DMS 273 (cell line): ENCODE measurements at regions not wholly inside any gene's neighbourhood (a gene's known extent, or its start where the extent isn't known, plus 50 kb on each side); places are given as distances from the start of the nearest gene placed in this dataset.
A peak's percentile ranks its signal among the peaks of the same experiment; 100 is the strongest.
"Not testable (repeated sequence)": the region's sequence is repeated elsewhere in the genome, so short reads cannot be mapped to it uniquely, and the experiment has no call there.

Source experiments
- DNase-seq: peaks from one replicate; lab custom pipeline; 2025; ENCODE audit not compliant: unreplicated experiment; lab: John Stamatoyannopoulos, UW

DNA sequence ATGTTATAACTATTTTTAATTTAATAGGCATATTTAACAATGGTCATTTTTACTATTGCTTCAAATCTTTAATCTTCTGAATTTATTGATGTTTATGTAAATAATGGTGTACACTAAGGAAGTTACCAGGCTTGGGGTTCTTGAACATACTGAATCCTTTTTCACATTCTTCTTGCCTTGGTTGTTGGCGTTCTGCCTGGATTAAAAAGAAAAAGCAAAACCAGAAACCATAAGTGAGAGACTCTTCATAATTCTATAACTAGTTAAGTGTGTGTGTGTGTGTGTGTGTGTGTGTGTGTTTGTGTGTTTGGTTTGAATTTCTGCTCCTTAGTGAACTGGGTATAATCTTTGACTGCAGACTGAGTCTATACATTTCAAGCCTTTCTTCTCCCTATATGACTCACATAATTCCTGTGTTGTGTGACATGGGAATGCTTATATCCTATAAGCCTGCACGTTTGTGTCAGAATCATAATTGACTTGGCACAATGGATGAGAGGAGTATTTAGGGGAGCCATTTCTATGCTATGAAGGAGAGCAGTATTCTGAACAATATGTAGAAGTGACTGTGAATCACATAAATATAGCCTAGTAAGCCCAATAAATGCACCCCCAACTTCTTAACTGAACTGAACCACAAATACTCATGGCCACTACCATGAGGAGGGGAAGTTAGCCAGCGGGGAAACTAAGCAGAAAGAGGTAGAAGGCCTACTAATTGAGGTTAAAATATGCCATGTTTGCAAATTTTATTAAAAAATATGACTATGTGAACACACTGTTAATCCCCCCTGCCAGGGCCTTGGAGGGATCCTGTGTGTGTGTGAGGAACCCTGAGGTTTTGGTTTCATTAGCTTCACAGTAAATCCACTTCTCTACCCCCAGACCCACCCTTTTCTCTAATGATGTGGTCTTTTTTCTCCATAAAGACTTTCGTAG, 425.5 kb downstream of the BCKDHB start:
- no peak for DNase-seq

DNA sequence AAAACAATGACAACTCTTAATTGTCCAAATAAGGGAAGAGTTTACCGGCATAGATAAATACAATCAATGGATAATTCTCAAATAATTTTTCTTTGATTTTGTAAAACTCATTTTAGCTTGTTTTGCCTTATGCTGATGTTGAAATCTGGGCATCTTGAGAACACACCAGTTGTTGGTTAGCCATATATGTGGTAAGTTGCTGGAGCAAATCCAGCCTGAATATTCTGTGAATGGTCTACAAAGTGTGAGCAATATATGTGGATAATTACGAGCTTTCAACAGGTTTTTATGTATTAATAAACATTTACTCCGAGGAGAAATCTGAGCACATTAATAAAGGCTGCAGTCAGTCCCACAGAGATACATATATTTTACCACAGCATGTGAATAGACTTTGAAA, 423.6 kb downstream of the BCKDHB start:
- no peak for DNase-seq

DNA sequence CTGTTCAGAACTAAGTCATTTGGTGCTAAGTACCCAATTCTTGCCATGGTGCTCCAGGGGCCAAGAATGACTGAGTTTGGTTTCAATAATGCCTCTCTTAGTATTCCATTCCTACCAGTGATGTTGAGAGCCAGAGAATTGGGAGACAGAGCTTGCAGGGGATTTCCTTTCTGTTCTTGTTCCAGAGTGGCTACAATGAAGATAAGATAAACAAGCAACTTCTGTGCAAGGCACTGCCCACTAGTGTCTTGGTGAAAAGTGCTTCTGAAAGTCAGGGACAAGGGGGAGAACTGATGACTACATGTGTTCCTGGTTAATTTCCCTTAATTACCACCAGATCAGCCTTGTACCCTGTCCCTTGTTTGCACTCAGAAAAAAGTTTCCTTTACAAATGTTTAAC, 421.6 kb downstream of the BCKDHB start:
- DNase-seq, result peak; percentile 11

DNA sequence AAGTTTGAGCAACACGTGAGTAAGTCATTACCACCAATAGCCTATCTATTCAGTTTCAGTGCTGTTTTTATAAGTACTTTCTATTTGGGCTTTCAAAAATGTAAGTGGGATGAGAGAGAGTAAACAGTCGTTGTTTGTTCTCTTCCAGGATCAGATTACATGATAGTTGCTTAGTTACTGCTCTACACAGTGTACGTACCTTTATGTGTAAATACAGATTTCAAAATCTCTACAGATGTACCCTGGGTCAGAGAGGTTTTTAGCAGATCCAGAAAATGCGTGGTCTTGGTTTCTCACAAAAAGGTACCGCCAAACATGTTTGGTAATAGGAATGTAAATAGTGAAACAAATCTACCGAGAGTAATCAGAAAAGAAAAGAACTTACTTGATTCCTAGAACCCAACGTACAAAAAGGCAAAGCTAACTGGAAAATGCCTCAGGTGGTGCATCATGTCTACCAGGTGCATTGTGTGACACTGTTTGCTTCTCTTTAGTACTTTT, 421.1 kb downstream of the BCKDHB start:
- peak; percentile 43 for DNase-seq

DNA sequence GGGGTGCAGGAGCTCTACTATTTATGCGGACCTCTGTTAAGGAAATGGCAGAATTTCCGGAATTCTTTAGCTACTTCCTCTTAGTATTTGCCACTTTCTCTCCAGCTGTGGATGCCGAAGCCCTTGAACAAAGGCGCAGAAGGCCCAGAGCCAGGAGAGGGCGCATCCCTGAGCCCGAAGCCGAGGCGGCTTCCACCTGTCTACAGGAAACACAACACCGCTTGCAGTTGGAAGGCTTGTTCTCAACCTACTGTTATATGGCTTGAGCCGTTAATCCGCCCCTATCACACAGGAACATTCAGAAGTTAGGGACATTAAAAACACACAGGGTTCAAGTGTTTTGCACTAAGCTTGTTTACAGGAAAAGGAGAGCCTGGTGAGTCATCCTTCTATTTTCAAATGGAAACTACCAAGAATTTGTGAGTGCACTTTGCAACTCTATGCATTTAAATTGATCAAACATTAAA, 417.1 kb downstream of the BCKDHB start:
- DNase-seq, result peak; percentile 83

DNA sequence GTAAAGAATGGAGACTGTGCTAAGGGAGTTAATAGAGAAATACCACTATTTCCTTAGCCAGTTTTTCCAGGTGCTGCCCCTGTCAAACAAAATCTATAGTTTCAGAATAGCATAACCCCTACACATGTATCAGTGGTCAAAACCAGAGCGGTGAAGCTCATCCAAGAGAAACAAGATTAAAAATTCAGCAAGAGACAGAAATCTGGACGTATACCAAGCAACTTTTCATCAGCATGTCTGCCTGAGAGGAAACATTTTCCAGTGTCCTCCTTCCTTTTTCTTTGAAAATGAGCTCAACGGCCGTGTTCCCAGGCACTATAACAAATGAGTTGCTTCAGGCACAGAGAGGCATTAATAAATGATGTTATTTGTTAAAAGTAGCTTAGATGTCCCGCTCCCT, 416.5 kb downstream of the BCKDHB start:
- no peak for DNase-seq

DNA sequence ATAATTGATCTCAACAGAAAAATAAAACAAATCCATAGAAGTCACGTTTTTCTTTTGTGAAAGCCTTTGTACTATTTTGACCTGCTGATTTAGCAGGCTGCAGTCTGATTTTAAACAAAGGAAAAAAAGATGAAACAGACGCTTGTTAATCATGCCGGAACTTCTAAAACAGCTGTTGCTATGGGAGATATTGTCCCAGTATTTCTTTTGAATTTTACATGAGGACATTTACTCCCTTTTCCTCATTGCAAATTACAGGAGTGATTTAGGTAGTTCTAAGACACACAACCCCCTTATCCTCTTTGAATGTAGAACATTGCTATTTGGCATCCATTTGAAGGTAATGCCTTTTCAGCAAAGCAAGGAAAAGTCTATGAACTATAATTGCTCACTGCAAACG, 416.1 kb downstream of the BCKDHB start:
- peak; percentile 29 for DNase-seq

DNA sequence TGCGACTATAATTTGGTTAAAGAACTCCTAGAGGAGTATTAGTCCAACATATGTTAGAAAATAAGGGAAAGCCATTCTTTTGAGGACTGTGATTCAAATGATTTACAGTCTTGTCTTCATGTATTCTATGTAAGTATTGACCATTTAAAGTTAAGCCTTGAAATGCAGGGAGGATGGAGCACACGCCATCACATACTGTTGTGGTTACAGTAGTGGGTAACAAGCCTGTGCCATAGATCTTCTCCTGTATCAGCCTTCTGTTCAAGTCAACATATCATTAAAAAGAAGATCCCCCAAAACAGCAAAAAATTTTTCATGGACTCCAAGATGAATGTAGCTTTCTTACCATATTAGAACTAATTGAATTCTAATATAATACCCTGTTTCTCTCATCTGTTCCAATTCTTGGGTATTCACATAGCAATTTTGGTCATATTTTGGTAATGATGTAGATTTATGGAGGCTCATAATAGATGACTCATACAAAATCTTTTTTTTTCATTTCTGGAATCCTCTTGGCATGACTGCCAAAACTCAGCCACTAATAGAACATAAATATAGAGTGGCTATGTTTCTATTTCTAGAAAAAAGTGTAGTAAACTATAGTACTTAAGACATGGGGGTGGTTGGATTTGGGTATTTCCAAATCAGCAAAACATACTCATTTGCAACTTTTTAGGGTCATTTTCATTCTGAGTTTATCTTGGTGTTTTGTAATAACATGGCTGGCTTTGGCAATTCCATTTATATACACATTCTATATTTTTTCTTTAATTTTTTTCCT, 413.5 kb downstream of the BCKDHB start:
- DNase-seq, result no peak

DNA sequence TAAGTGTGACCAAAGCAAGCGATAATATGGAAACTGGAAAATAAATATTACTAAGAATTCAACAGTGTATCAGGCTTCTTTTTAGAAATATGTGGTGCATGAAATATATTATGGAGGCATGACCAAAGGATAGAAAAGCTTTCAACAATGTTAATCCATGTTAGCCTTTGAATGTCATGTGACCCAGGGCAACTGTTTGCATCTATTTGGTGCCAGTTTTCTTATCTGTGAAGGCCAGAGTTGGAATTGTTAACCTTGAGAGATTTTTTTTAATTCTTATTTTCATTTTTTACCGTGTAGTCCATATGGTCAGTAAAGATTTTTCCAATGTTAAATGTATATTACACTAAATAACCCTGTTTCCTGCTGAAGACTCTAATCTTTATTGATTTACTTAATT, 411.1 kb downstream of the BCKDHB start:
- DNase-seq, result no peak

DNA sequence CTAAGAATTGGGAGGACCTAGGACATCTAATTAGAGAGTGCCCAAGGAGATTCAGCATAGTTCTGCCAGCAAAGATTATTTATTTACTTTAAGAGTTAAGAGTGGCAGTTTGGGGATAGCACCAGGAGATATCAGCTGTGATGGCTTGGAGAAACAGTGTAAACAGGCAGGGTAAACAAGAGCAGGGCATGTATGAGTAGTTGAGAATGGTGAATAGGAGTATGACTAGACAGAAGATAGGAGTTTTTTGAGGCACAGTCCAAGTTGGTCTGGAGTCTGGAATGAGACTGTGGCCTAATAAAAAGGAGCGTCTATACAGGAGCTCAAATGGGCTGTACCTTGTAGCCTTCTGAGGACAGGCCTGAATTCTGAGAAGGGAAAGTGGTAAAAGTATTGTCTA, 404.1 kb downstream of the BCKDHB start:
- not testable (repeated sequence) for DNase-seq

DNA sequence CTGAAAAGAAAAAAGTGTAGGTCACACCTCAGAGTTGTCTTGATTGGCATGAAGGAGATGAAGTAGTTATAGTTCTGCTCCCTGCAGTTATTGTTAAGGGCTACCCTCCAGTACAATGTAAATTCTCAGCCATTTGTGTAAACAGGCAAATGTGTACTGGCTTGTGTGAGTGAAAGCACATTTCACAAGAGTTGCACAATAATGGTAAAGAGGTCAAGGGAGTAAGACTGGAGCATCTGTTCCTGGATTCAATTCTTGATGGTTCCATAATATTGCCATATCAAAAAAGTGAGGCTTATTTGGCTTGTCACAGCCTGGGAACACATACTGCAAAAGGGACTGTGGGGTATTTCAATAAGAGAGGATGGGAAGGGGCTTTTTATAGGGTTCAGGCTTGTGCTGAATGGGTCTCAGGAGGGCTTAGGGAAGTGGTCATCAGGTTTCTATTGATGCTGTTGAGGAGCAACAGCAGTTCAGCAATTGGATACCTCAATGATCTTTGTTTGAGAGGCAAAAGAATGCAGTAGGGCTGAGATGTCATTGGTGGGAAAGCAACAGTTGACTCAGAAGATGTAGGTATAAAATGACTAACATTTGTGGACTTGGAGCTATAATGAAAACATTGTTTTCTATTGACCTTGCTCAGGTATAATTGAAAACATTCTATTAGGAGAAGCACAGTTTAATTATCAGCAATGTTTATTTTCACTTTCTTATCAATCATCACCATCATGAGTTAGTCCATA, 402.6 kb downstream of the BCKDHB start:
- DNase-seq, result no peak

DNA sequence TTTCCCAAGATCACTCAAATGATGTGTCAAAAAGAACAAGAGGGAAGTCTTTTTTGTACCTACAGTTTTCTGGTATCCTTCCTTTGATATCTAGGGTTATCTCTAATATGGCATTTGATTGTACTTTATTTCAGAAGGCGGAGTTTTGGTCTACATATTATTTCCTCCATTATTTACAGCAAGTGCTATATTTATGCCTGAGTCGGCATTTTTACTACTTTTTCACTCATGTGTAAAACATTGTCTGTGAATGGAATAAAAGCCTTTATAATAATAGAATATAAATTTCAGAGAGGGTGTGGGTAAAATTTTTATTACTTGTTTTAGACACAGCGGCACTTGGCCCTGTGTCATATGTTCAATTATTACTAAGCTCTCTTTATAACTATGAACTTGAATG, 398.4 kb downstream of the BCKDHB start:
- no peak for DNase-seq

DNA sequence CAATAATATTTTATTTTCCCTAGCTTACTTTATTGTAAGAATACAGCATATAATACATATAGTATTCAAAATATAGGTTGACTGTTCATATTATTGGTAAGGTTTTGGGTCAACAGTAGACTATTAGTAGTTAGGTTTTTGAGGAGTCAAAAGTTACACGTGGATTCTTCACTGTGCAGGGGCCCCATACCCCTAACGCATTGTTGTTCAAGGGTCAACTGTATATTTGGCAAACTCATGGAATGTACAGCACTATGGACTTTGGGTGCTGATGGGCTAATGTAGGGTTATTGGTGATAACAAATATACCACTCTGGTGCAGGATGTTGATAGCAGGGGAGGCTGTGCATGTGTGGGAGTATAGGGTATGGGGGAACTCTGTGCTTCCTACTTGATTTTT, 397.2 kb downstream of the BCKDHB start:
- DNase-seq, result no peak

DNA sequence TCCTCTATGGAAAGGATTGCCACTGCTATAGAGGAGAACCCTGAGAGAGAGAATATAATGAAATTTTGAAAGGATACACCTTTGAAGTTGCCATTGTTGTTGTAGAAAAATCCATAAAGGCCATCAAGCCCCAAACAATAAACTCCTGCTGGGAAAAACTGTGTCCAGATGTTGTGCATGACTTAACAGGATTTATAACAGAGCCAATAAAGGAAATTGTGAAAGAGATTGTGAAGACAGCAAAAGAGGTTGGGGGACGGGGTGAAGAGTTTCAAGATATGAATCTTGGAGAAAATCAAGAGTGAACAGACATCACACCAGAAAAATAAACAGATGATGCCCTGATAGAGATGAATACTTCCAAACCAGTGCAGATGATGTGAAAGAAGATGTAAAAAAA, 396.4 kb downstream of the BCKDHB start:
- DNase-seq, result no peak

DNA sequence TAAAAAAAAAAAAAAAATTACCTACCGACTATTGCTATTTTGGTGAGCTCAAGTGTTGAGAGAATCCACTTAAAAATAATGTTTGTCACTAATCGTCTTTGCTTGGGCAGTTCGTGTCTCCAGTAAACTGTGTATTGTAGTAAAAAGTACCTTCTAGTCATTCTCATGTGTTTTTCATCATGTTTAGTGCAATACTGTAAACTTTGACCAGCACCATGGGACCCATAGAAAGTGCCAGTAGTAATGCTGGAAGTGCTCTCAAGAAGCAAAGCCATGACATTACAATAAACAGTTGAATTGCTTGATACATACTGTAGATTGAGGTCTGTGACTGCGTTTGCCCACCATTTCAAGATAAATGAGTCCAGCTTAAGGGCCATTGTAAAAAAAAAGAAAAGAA, 395.2 kb downstream of the BCKDHB start:
- DNase-seq, result no peak

DNA sequence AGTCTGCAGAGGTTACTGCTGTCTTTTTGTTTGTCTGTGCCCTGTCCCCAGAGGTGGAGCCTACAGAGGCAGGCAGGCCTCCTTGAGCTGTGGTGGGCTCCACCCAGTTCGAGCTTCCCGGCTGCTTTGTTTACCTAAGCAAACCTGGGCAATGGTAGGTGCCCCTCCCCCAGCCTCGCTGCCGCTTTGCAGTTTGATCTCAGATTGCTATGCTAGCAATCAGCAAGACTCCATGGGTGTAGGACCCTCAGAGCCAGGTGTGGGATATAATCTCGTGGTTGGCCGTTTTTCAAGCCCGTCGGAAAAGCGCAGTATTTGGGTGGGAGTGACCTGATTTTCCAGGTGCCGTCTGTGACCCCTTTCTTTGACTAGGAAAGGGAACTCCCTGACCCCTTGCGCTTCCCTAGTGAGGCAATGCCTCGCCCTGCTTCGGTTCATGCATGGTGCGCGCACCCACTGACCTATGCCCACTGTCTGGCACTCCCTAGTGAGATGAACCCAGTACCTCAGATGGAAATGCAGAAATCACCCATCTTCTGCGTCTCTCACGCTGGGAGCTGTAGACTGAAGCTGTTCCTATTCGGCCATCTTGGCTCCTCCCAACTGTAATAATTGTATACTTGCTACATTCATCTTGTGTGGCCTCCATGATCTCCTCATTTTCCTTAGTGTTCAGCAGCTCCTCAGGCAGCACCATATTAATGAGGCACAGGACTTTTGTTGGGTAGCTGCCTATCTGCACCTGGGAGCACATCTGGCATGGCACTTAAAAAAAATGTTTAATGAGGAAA, 391.4 kb downstream of the BCKDHB start:
- not testable (repeated sequence) for DNase-seq

DNA sequence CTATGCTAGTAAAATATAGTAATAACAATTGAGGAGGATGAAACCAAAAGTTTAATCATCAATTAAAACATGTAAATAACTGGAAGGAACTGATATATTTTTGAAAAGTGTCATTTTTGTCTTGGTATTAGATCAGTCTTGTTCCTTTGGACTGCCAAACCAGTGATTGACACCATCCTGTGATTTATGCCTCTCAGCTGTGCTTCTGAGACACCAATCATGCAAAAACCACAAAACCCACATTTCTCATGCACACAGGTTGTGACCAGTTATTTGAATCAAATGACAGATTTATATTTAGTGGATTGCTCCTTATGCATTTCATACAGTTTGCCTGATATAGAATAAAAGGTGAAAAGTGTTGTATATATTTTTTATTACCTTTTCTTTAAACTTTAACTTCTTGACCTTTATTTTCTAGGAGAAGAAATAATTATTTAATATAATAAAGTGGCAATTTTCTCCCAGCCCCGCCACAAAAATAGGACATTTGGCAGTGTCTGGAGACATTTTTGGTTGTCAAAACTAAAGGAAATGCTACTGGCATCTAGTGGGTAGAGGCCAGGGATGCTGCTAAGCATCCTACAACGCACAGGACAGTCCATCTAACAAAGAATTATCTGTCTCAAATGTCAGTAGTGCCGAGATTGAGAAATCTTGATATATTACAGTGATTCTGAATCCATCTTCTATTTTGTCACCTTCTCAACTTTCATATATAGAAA, 383.6 kb downstream of the BCKDHB start:
- DNase-seq, result no peak

DNA sequence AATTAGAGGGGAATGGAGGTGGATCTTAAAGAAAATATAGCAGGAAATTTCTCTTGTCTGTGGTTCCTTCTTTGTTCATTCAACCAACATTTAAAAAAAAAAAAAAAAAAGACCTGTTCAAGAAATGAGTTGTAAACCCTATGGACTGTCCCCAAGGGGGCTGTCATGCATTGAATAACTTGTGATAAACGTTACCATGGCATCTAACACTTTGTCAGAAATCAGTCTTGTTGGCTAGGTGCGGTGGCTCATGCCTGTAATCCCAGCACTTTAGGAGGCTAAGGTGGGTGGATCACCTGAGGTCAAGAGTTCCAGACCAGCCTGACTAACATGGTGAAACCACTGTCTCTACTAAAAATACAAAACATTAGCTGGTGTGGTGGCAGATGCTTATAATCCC, 381.7 kb downstream of the BCKDHB start:
- no peak for DNase-seq

DNA sequence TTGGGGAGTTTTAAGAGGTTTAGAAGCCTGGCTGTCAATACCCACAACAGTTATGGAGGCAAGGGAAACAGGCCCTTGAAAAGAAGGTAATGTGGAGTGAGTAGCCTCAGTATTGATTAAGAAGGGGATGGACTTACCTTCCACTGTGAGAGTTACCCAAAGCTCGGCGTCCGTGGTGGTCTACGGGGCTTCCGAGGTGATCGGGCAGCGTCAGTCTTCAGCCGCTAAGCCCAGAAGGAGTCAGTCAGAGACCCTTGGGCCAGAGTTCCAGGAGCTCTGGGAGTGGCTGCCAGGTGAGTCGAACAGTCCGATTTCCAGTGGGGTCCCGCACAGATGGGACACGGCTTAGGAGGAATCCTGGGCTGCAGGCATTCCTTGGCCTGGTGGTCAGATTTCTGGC, 379.0 kb downstream of the BCKDHB start:
- DNase-seq, result not testable (repeated sequence)

DNA sequence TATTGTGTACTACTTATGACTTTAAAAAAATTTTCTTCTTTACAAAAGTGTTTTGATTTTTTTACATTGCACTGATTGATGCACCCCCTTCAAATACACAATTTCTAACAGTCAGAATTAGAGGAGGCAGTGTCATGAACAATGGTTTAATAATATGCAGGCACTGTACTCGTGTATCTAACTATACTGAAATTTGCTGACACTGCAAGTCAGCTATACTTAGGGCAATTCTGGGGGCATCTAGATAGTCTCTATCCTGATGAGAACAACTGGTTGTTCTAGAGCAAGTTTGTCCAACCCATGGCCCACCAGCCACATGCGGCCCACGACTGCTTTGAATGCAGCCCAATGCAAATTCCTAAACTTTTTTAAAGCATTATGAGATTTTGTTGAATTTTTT, 375.6 kb downstream of the BCKDHB start:
- no peak for DNase-seq
